B cell (primary cell): ENCODE measurements at regions not wholly inside any gene's neighbourhood (a gene's known extent, or its start where the extent isn't known, plus 50 kb on each side); places are given as distances from the start of the nearest gene placed in this dataset.

Experiments
- ATAC-seq: fragments of 200-7000 bp; cut with Tn5 transposase; one replicate; pipeline ENCODE4 v1.10.0; 2021; ENCODE audit warnings: low read depth, mild to moderate bottlenecking, moderate number of reproducible peaks, moderate library complexity
- CTCF ChIA-PET: fragments of 350-600 bp; sonication (Branson Sonifier 250); formaldehyde crosslinking; loops from one replicate; lab custom pipeline; 2021; ENCODE audit warnings: antibody characterized with exemption, inconsistent platforms; lab: Charles Lee
- POLR2A ChIA-PET: fragments of 350-600 bp; sonication (Branson Sonifier 250); formaldehyde crosslinking; loops from one replicate; lab custom pipeline; 2021; ENCODE audit warnings: antibody characterized with exemption; lab: Charles Lee
- DNase-seq: peaks from one replicate; pipeline ENCODE4 v3.0.0; 2013
- H2AFZ ChIP-seq: 2 replicates; pipeline ENCODE4 v1.6.1; 2012; ENCODE audit warnings: mild to moderate bottlenecking, low read depth, low read length; ENCODE audit not compliant: insufficient read depth, poor library complexity, severe bottlenecking
- H3K27ac ChIP-seq, 2 donors: 1 replicate in 1 of 2; 2 replicates in 1 of 2; pipeline ENCODE4 v1.5.1; 2012 to 2013; ENCODE audit warnings: low read length in 2 of 2, mild to moderate bottlenecking in 2 of 2, moderate library complexity in 1 of 2
- H3K27me3 ChIP-seq, 4 experiments: fragments of 200-600 bp in 1 of 4; sonication (generic) in 1 of 4; replicated peaks in 1 of 4; 1 replicate in 2 of 4; 2 replicates in 2 of 4; pipeline versions ENCODE4 v1.6.1 to v1.7.0; 2013 to 2016; ENCODE audit warnings: low read length in 3 of 4, mild to moderate bottlenecking in 2 of 4, mixed read lengths in 1 of 4, moderate library complexity in 1 of 4; ENCODE audit not compliant: insufficient read depth in 4 of 4, control insufficient read depth in 3 of 4; ENCODE audit errors: control extremely low read depth in 1 of 4
- H3K36me3 ChIP-seq, 2 experiments: replicated peaks in 1 of 2; 1 replicate in 1 of 2; 2 replicates in 1 of 2; pipeline versions ENCODE4 v1.6.1 to v1.7.1; 2013; ENCODE audit warnings: low read length in 1 of 2; ENCODE audit not compliant: insufficient read depth in 2 of 2, control insufficient read depth in 1 of 2; ENCODE audit errors: control extremely low read depth in 1 of 2, extremely low read depth in 1 of 2
- H3K4me1 ChIP-seq, 2 donors: fragments of 200-600 bp in 1 of 2; sonication (generic) in 1 of 2; 1 replicate in 1 of 2; 2 replicates in 1 of 2; pipeline versions ENCODE4 v1.5.1 to v1.6.1; 2013 to 2017; ENCODE audit warnings: low read length in 2 of 2; ENCODE audit not compliant: control insufficient read depth in 2 of 2, insufficient read depth in 2 of 2
- H3K4me2 ChIP-seq: replicated peaks from 2 replicates; pipeline ENCODE3; 2012; ENCODE audit warnings: mild to moderate bottlenecking, low read depth, low read length; ENCODE audit not compliant: poor library complexity, severe bottlenecking
- H3K4me3 ChIP-seq, 5 experiments: fragments of 200-600 bp in 1 of 5; sonication (generic) in 1 of 5; 1 replicate in 3 of 5; 2 replicates in 2 of 5; pipeline versions ENCODE4 v1.5.1 to v1.7.0; 2011 to 2016; ENCODE audit warnings: low read length in 4 of 5, mild to moderate bottlenecking in 4 of 5, low read depth in 2 of 5, control low read depth in 1 of 5, moderate library complexity in 1 of 5; ENCODE audit not compliant: insufficient read depth in 1 of 5; ENCODE audit errors: control extremely low read depth in 1 of 5, extremely low read depth in 1 of 5
- H3K79me2 ChIP-seq: fragments of 200-600 bp; sonication (generic); one replicate; pipeline ENCODE4 v1.6.0; 2016; ENCODE audit warnings: low read length; ENCODE audit not compliant: control insufficient read depth, insufficient read depth
- H3K9ac ChIP-seq: fragments of 200-600 bp; sonication (generic); 2 replicates; pipeline ENCODE4 v1.6.1; 2017; ENCODE audit warnings: mild to moderate bottlenecking, low read length, moderate library complexity
- H3K9me3 ChIP-seq, 3 donors: one replicate each; pipeline versions ENCODE4 v1.6.1 to v1.7.1; 2013; ENCODE audit warnings: low read length in 2 of 3; ENCODE audit not compliant: control insufficient read depth in 2 of 3, insufficient read depth in 1 of 3; ENCODE audit errors: control extremely low read depth in 1 of 3
- H4K20me1 ChIP-seq: 2 replicates; pipeline ENCODE4 v1.6.0; 2012; ENCODE audit warnings: mild to moderate bottlenecking, low read length; ENCODE audit not compliant: insufficient read depth, control insufficient read depth, poor library complexity, severe bottlenecking
- H3K27ac Mint-ChIP-seq: one replicate; pipeline ENCODE4 v1.8.0; 2021; ENCODE audit warnings: mixed read lengths
- H3K27me3 Mint-ChIP-seq: one replicate; pipeline ENCODE4 v1.8.0; 2021; ENCODE audit warnings: mixed read lengths
- H3K4me1 Mint-ChIP-seq: one replicate; pipeline ENCODE4 v1.8.0; 2021; ENCODE audit warnings: mixed read lengths
- H3K4me3 Mint-ChIP-seq: one replicate; pipeline ENCODE4 v1.8.0; 2021; ENCODE audit warnings: mixed read lengths
- H3K9me3 Mint-ChIP-seq: one replicate; pipeline ENCODE4 v1.8.0; 2022; ENCODE audit warnings: mixed read lengths; ENCODE audit not compliant: insufficient read depth
- CTCF ChIP-seq: fragments of 200-600 bp; IDR thresholded peaks from one replicate; pipeline ENCODE4 v1.8.0; 2022; ENCODE audit warnings: antibody characterized with exemption, mild to moderate bottlenecking
- EZH2 ChIP-seq: IDR thresholded peaks from 2 replicates; pipeline ENCODE4 v1.6.1; 2012; ENCODE audit warnings: borderline replicate concordance, low read depth, mild to moderate bottlenecking, moderate library complexity, low read length; ENCODE audit not compliant: insufficient read depth, poor library complexity, severe bottlenecking
- WGBS: methylation state at CpG from one replicate; pipeline ENCODE4 v1.1.5; 2013; ENCODE audit warnings: missing lambda C conversion rate; ENCODE audit not compliant: insufficient coverage; 5-methylcytosine and 5-hydroxymethylcytosine counted together
- intact Hi-C: fragments of 100-400 bp; cut with micrococcal nuclease; formaldehyde crosslinking; loops from one replicate; pipeline ENCODE4 v1.10.0; 2022

GRCh38 chr21:16570856-16571255 lies 841.1 kb downstream of the USP25 start:
- TF ChIP-seq EZH2 (no peak), CTCF (no peak)
- CTCF ChIA-PET: no interaction called here
- no peaks in the 10 kb centered on the region for H3K27me3 ChIP-seq
- WGBS: 100% methylated on average over 1 of the region's 3 CpGs
- H3K4me1 Mint-ChIP-seq: no peaks in the 10 kb centered on the region
- no peaks in the 10 kb centered on the region for H3K36me3 ChIP-seq
- H2AFZ ChIP-seq: no peak overlapping the region
- H3K4me1 ChIP-seq: no peaks in the 10 kb centered on the region
- no peaks in the 10 kb centered on the region for H4K20me1 ChIP-seq
- DNase-seq (no peak), ATAC-seq (no peak)
- no peaks in the 10 kb centered on the region for H3K27me3 Mint-ChIP-seq
- no peaks in the 10 kb centered on the region for H3K79me2 ChIP-seq
- H3K4me3 ChIP-seq: no peak overlapping the region
- no peak overlapping the region for H3K9ac ChIP-seq
- intact Hi-C loops: no loop called here
- no peaks in the 10 kb centered on the region for H3K9me3 Mint-ChIP-seq
- no peak overlapping the region for H3K4me2 ChIP-seq
- H3K27ac ChIP-seq: no peak overlapping the region
- H3K9me3 ChIP-seq: no peaks in the 10 kb centered on the region
- POLR2A ChIA-PET: no interaction called here
- H3K4me3 Mint-ChIP-seq: no peak overlapping the region
- no peak overlapping the region for H3K27ac Mint-ChIP-seq

- H3K4me1 ChIP-seq: no peaks in the 10 kb centered on the region
- no CpG with 5 or more reads among the region's 3 CpGs for WGBS
- H3K4me3 ChIP-seq: no peak overlapping the region
- H3K27me3 ChIP-seq: no peaks in the 10 kb centered on the region
- no peaks in the 10 kb centered on the region for H3K9me3 ChIP-seq
- ATAC-seq (no peak), DNase-seq (no peak)
- no peak overlapping the region for H3K27ac ChIP-seq
- no peak overlapping the region for H3K9ac ChIP-seq
- no peaks in the 10 kb centered on the region for H3K36me3 ChIP-seq
- no peak for TF ChIP-seq CTCF
- TF ChIP-seq EZH2: no peak
- no peak overlapping the region for H3K4me2 ChIP-seq
- ChIA-PET POLR2A (no interaction called here), CTCF (no interaction called here)
- intact Hi-C loops: no loop called here
- Mint-ChIP-seq H3K4me3 (no peak overlapping the region), H3K27me3 (no peaks in the 10 kb centered on the region), H3K4me1 (no peaks in the 10 kb centered on the region), H3K9me3 (no peaks in the 10 kb centered on the region), H3K27ac (no peak overlapping the region)
- no peaks in the 10 kb centered on the region for H3K79me2 ChIP-seq
- no peaks in the 10 kb centered on the region for H4K20me1 ChIP-seq
- H2AFZ ChIP-seq: no peak overlapping the region
These were observed 841.8 kb downstream of the USP25 start for GRCh38 chr21:16571594-16571993.
